ENCODE measurements at regions not wholly inside any gene's neighbourhood (a gene's known extent, or its start where the extent isn't known, plus 50 kb on each side); places are given as distances from the start of the nearest gene placed in this dataset.

DNA sequence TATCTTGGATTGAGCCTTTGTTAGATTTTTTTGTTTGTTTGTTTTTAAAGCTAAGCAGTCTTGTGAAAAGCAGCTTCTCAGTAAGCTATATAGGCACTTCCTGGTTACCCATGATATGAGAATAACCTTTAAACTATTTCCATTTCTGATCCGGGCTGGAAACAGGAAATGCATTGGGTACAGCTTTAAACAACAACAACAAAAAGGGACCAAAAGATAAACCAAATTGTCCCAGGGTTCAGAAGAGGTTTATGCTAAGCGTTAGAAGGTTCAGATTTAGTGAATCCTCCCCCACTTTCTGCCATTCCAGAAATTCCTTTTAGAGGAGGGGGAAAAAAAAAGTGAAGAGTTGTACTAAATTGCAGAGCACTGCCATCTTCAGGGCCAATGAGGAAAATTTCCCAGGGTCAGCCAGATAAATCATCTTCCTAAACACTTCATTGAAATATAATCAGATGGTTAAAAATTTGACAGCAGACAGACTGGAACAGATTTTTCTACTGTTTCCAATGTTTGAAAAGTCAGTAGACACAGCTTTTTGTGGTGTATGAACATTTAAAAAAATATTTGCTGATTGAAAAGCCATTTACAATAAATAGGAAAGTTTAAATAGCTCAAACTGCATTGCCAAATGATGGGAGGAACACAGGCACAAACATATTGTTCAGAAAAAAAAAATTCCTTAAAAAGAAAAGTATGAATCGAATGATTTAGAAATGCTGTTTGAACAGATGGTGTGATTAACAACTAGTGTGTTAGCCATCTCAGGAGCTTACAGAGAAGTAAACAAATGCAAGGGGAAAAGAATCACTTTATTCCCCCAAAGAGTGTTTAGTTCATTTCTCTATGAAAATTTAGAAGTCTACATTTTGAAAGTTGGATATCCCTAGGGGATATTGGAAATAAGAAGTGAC is 189.9 kb upstream of the TANK start:
- DNase-seq = peak; percentile 16

DNA sequence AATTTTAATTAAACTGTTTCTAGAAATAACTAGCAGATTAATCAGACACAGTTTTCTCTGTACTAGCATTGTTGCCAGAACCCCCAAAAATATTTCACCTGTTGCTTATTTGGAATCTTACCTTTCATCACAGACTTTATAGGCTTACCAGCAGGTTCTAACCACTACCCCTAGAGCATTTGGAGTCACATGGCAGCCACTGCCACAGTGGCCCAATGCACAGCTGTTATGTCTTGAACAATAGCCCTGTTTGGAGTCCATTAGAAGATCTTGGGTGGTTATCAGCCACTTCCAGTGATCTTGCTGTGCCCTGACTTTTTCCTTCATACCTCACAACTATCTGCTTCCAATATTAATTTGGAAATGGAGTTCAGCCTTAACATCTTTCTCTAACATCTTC is 186.2 kb upstream of the TANK start:
- no peak for DNase-seq

DNA sequence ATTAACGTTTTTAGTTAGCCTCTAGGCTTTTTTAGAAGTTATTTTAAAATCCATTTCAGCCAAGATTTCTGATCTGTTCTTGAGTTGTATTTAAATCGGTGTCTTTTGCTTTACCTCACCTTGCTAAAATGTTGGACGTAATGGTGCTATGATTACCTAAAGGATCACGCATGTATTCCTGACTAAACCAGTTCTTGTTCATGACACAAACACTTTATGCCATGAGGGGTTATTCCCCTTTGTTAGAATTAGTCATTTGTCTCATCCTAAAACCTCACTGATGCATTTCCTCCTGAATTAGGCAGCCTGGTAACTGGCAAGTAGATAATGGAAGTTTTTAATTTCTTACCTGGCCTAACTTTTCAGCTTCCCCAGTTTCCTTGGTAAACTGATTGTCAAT is 185.4 kb upstream of the TANK start:
- no peak for DNase-seq

DNA sequence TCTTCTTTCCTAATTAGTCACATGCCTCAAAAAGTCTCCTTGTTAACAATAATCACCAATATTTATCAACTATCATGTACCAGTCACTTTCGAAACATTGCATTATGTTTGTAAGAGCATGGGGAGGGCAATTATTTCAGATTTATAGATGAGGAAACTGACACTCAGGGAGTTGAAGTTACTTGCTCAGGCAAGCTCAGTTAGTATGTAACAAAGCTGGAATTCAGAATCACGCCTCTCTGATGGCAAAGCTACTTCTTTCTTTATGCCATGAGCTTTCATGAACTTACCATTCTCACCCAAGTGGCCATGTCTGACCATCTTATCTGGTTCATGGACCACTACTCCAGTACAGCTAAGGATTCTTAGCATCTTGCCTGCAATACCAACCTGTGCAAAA is 183.4 kb upstream of the TANK start:
- DNase-seq = no peak

DNA sequence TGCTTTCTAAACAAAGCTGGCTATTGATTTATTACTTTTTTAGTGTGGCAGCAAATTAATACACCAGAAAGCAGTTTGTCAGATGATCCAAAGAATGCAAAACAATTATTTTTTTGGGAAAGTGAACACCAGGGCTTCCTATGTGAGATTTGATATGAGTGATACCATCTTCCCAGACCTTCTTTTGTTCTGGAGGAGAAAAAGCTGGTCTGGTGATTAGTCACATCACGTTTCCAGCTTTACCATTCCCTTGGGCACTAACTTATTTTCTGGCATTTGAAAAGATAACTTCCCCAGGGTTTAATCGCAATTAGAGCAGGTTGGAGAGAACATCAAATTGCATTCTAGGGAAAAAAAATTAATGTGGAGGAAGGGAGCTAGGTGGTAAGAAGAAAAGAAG is 182.9 kb upstream of the TANK start:
- DNase-seq = no peak

DNA sequence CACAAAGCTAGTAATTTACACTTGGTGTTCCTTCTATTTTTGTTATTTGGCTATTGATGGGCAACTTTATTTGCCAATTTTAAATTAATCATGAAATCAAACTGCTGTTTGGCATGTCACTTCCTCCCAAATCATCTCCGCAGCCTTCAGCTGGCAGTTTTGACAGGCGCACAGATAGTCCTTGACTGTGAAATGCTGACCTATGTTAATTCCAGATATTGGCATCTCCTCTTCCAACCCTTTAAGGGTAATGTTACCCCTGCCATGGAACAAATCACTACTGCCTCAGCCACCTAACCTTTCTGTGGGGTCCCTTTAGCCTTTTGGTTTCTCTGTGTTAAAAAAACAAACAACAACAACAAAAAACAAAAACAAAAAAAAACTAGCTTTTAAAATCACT is 182.4 kb upstream of the TANK start:
- DNase-seq = no peak

DNA sequence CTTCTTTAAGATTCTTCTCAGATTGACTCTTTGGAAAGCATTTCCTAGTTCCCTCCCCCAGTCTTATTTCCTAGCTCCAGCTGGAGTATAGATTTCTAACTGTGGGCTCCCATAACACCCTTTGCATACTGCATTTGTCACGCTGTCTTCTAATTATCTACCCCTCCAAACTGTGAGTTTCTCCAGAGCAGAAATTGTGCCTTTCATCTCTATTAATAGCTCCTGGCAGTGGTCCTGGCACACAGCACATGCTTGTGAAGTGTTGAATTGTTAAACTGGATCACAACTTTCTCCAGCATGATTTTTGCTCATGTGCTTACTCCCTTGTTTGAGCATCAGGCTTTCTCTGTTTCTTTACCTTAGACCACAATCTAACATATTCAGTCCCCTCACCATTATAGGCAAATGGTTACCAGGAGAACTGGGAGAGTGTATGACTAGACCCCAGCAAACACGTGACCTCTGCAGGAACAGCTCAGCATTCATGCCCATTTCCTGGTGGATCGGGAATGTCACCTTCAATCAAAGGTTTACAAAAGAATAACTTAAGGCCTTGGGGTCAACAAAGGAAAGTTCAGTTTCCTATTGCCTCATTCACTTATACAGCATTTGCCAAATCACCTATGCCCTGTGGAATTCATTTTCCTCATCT is 175.7 kb upstream of the TANK start:
- DNase-seq = no peak

DNA sequence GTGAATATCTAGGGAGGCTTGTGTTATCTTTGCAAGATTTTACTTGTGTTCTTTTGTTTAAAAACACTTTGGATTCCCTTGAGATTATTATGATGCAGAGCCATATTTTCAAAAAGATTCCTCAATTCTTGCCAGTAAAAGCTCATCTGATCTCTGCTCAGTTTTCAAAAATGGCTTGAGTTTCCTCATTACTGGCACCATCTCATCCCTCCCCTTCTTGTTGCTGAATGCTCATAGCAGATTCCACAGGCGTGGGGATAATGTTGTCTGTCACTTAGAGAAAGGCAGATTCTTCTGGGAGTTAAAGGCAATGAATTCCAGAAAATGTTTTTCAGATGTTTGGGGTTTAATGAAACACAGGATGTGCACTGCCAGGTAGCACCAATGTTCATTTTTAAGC is 170.4 kb upstream of the TANK start:
- no peak for DNase-seq

DNA sequence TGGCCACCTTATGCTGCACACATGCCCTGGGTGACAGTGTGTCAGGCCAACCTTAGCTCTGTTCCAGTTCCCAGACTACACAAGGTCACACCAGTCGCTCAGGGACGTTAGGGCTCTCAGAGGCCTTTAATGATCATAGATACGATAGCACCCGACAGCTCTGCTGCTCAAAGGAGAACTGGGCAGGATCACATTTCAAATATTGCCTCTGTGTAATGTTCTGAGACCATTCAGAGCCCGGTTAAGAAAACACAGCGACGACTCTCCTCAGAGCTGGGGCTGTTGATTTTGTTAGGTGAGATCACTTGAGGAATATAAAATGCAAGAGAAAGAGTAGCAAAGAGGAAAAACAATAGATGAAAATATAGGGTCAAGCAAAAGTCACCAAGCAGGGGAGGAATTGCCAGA is 166.6 kb upstream of the TANK start:
- no peak for DNase-seq

- peak; percentile 75 for DNase-seq
Observed at GRCh38 chr2:160994141-160995002, 165.9 kb upstream of the TANK start.

DNA sequence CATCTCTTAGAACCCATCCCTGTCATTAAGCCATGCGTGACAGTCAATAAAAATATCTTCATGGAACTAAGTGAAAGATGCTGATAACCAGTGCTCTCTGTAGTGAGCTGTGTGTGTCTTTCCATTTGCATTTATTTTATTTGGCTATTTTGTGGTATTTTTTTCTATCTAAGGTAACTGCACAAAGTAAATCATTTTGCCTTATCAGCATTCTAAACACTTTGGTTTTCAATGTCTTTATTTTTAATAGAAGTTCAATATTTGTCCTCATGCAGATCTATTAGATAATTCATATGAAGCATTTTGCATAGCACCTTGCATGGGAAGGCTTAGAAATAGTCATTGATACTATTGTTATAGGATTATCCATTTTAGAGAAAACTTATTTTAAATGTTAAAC is 163.6 kb upstream of the TANK start:
- DNase-seq = no peak

GRCh38 chr2:161004379-161004778 is 155.8 kb upstream of the TANK start:
- peak; percentile 8 for DNase-seq

DNA sequence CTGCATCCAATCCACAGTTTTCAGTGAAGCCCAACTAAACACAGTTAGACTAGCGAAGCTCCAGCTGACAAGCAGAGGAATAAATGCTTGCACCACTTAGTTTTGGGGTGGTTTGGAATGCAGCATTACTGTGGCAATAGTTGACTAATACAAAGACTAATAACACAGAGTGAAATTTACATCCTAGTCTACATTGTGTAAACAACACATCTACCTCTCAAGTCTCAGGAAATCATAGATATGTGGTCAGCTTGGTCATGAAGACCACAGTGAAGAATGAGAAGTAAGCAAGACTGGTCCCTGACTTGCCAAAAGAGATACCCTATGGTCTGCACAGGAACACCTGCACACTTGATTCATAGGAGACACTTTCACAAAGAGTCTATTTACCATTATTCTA is 155.1 kb upstream of the TANK start:
- DNase-seq = no peak

DNA sequence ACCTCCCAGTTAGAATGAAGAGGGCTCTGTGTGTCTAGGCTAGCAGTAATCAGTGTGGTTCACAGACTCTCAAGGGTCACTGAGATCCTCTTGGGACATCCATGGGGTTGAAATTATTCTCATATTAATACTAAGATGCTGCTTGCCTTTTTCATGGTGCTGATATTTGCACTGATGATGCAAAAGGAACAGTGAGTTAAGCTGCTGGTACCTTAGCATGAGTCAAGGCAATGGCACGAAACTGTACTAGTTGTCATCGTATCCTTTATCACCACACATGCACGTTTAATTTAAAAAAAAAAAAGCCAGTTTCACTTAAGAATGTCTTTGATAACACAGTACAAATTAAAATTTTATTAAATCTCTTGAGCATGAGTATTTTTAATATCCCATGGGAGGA is 151.9 kb upstream of the TANK start:
- no peak for DNase-seq

- peak; percentile 77 for DNase-seq
Observed at GRCh38 chr2:161010503-161011015, 149.7 kb upstream of the TANK start.

- no peak for DNase-seq
Observed at GRCh38 chr2:161017780-161018470, 142.3 kb upstream of the TANK start.

DNA sequence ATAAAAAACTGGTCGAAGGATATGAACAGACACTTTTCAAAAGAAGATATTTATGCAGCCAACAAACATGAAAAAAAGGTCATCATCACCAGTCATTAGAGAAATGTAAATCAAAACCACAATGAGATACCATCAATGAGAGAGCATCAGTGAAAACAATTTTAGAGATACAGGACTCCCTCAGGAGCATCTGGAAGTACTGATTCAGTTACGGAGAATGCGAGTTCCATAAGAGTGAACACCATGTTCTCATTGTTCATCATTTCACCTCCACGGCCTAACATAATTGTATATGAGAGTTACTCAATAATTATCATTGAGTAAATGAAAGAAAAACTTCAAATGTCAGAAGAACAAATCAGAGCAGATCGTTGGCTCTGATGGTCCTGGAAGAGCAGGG is 140.9 kb upstream of the TANK start:
- DNase-seq = no peak

GRCh38 chr2:161020437-161020836 is 139.8 kb upstream of the TANK start:
- DNase-seq = no peak

DNA sequence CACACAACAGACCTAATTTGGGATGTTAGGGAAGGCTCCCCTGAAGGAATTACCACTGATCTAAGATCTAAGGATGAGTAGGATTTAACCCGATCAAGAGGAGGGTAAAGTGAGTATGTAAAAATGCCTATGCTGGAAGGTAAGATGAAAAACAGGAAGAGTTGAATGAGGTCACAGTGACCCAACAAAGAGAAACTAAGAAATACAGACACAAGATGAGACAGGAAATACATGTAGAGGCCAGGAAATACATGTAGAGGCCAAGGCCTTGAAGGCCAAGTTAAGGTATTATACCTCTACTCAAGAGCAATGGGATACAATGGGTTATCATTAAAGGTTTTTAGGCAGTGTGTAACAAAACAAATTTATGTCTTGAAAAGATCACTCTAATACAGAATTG is 131.6 kb upstream of the TANK start:
- DNase-seq = no peak

GRCh38 chr2:161029321-161029720 is 130.9 kb upstream of the TANK start:
- DNase-seq = no peak

DNA sequence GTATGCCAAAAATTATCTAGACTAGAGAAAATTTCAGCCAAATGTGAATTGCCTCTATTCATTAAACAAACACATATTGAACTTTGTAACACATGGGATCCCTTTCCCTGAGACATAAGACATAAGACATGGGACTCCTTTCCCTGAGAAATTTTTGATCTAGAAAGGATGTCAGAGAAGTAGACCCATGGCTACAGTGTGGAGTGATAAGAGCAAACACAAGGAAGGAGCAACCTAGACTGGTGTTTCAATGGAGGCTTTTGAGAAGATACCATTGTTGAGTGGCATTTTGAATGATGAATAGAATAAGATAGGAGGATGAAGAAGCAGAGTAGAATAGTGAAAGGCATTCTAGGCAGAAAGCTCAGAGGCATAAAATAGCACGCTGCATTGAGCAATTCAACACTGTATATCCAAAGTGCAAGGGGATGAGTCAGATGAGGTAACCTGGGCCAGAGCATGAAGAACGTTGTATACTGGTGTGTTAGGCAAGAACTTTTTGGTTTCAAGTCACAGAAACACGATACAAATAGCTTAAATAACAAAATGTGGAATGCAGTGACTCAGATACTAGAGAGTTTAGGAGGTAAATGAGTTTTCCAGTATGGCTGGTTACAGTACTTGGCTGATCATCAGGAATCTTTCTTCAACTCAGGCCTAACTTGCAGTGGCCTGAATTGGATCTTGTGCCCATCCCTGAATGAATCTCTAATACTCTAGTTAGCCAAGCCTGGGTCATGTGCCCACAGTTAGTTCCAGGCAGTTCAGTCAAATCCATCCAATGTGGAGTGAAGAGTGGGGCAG is 129.8 kb upstream of the TANK start:
- no peak for DNase-seq

DNA sequence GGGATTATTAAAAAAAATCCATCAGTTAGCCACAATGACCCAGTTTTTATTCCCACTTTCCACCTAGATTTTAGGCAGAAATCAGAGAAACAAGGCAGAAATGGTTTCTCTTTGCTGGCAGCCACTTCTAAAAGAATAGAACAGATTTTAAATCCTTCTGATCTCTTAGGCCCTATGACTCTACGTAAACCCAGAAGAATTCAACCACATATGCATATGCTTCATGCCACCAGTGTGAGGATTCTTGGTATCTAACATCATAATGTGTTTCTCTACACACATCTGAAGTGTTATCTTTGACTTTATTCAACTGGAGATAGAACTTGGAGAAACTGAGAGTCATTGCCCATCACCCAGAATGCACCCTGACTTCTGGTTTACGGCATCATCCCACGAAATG is 128.7 kb upstream of the TANK start:
- DNase-seq = no peak

Measured in hematopoietic multipotent progenitor cell treated with erythropoietin and hydrocortisone succinate and interleukin-3 and kit ligand, for 8 days (in vitro differentiated cells).